HL-60 (cell line): ENCODE measurements at regions not wholly inside any gene's neighbourhood (a gene's known extent, or its start where the extent isn't known, plus 50 kb on each side); places are given as distances from the start of the nearest gene placed in this dataset.

ENCODE experiments used
- POLR2AphosphoS5 ChIP-seq: IDR thresholded peaks from 2 replicates; pipeline ENCODE4 v1.6.1; 2012; ENCODE audit warnings: low read depth
- SPI1 ChIP-seq: IDR thresholded peaks from 2 replicates; pipeline ENCODE4 v1.6.1; 2012; ENCODE audit warnings: low read depth, mild to moderate bottlenecking, borderline replicate concordance
- TF ChIP-seq, protein P1 (sequence below): IDR thresholded peaks from one replicate; pipeline ENCODE4 v1.5.1; 2011; ENCODE audit warnings: low read length, control low read depth, inconsistent platforms; ENCODE audit not compliant: insufficient read depth
- TF ChIP-seq, protein P2 (sequence below): IDR thresholded peaks from 2 replicates; pipeline ENCODE4 v1.6.1; 2012; ENCODE audit warnings: low read depth; ENCODE audit not compliant: insufficient replicate concordance

DNA sequence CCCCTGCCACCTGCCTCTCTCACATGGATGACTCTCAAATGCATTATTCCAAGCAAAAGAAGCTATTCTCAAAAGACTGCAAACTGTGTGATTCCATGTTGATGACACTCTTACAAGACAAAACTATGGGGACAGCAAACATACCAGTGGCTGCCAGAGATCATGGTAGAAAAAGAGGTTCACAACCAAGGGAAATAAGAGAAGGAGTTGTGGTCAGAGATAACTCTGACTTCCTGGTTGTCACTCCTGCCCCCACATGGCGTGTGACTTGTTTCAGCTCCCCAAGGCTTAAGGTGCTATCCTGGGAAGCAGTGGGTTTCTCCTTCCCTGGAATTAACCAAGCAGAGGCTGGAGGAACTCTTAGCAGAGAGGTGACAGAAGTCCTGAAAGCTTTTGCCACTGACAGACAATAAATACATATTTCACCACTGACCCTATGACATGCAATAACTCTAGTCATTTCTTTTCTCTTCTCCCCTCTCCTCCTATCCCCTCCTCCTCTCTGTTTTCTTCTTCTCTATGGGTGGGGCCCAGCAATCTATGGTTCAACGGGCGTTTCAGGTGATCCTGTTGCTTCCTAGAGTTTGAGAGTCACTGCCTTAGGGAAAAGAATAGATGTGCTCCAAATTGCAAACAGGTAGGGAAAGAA, 185.1 kb downstream of the FCRL5 start:
- TF ChIP-seq POLR2AphosphoS5 (no peak), SPI1 (no peak)
- TF ChIP-seq, protein P1, sequence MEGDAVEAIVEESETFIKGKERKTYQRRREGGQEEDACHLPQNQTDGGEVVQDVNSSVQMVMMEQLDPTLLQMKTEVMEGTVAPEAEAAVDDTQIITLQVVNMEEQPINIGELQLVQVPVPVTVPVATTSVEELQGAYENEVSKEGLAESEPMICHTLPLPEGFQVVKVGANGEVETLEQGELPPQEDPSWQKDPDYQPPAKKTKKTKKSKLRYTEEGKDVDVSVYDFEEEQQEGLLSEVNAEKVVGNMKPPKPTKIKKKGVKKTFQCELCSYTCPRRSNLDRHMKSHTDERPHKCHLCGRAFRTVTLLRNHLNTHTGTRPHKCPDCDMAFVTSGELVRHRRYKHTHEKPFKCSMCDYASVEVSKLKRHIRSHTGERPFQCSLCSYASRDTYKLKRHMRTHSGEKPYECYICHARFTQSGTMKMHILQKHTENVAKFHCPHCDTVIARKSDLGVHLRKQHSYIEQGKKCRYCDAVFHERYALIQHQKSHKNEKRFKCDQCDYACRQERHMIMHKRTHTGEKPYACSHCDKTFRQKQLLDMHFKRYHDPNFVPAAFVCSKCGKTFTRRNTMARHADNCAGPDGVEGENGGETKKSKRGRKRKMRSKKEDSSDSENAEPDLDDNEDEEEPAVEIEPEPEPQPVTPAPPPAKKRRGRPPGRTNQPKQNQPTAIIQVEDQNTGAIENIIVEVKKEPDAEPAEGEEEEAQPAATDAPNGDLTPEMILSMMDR: no peak
- TF ChIP-seq, protein P2, sequence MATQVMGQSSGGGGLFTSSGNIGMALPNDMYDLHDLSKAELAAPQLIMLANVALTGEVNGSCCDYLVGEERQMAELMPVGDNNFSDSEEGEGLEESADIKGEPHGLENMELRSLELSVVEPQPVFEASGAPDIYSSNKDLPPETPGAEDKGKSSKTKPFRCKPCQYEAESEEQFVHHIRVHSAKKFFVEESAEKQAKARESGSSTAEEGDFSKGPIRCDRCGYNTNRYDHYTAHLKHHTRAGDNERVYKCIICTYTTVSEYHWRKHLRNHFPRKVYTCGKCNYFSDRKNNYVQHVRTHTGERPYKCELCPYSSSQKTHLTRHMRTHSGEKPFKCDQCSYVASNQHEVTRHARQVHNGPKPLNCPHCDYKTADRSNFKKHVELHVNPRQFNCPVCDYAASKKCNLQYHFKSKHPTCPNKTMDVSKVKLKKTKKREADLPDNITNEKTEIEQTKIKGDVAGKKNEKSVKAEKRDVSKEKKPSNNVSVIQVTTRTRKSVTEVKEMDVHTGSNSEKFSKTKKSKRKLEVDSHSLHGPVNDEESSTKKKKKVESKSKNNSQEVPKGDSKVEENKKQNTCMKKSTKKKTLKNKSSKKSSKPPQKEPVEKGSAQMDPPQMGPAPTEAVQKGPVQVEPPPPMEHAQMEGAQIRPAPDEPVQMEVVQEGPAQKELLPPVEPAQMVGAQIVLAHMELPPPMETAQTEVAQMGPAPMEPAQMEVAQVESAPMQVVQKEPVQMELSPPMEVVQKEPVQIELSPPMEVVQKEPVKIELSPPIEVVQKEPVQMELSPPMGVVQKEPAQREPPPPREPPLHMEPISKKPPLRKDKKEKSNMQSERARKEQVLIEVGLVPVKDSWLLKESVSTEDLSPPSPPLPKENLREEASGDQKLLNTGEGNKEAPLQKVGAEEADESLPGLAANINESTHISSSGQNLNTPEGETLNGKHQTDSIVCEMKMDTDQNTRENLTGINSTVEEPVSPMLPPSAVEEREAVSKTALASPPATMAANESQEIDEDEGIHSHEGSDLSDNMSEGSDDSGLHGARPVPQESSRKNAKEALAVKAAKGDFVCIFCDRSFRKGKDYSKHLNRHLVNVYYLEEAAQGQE: no peak
